ENCODE measurements at regions not wholly inside any gene's neighbourhood (a gene's known extent, or its start where the extent isn't known, plus 50 kb on each side); places are given as distances from the start of the nearest gene placed in this dataset.

- Histone ChIP-seq H3K36me3 (replicated peaks in 1 of 2; ENCODE audit: control insufficient read depth in 1 of 2, insufficient read depth in 2 of 2, low read length in 1 of 2) (no peaks in the 10 kb centered on the region), H3K4me2 (no peak overlapping the region), H3K9me2 (no peaks in the 10 kb centered on the region), H3K27me3 (ENCODE audit: insufficient read depth) (no peaks in the 10 kb centered on the region), H3K9me3 (no peaks in the 10 kb centered on the region), H3K4me3 (ENCODE audit: low read depth in 2 of 2, low read length in 1 of 2) (no peak overlapping the region; a peak in 1 of 4 replicates), H2AFZ (ENCODE audit: low read depth) (no peak overlapping the region), H3K9ac (no peak overlapping the region), H3K79me2 (ENCODE audit: insufficient read depth) (no peaks in the 10 kb centered on the region), H3F3A (replicated peaks; ENCODE audit: insufficient read depth) (no peaks in the 10 kb centered on the region), H3K27ac (ENCODE audit: low read depth in 2 of 2, low read length in 1 of 2) (no peak overlapping the region), H4K20me1 (ENCODE audit: insufficient read depth) (no peaks in the 10 kb centered on the region), H3K4me1 (ENCODE audit: control insufficient read depth in 1 of 2, insufficient read depth in 2 of 2, low read depth in 1 of 2, low read length in 1 of 2) (peaks cover 0 to 2% of the 10 kb centered on the region in 2 experiments; a peak in 1 of 4 replicates)
- ChIA-PET CTCF (interaction anchor here (0.7 to 2.7 kb wide), 16 partner anchors 10 to 1389 kb away, joined by 3 to 14 read pairs (median 4); no protein-coding TSS in a partner anchor), POLR2A (no interaction called here)
- TF ChIP-seq SMC3 (IDR thresholded peaks at IDR 0.05; ENCODE audit: low read depth, low read length): peak; percentile 28
- no peak for TF ChIP-seq TAF1 (IDR thresholded peaks at IDR 0.05; ENCODE audit: borderline replicate concordance, low read depth, low read length)
- TF ChIP-seq CTCF (IDR thresholded peaks at IDR 0.05): peak; percentile 61
- peak; percentile 65 for TF ChIP-seq RAD21 (IDR thresholded peaks at IDR 0.05; ENCODE audit: low read length)
- TF ChIP-seq EP300 (IDR thresholded peaks at IDR 0.05; ENCODE audit: borderline replicate concordance in 1 of 2, low read depth in 1 of 2, low read length in 1 of 2): no peak
- peak; percentile 16 for DNase-seq
- WGBS (ENCODE audit: low lambda C conversion rate): no CpG with 5 or more reads among the region's 1 CpG
Measured at GRCh38 chr14:49306152-49306751, 279.9 kb downstream of the RPS29 start.

GRCh38 chr14:49303946-49304516 lies 282.1 kb downstream of the RPS29 start:
- Histone ChIP-seq H3K9me2 (no peaks in the 10 kb centered on the region), H3K27me3 (ENCODE audit: insufficient read depth) (no peaks in the 10 kb centered on the region), H3K9me3 (no peaks in the 10 kb centered on the region), H4K20me1 (ENCODE audit: insufficient read depth) (no peaks in the 10 kb centered on the region), H3K4me2 (no peak overlapping the region), H3K4me3 (ENCODE audit: low read depth in 2 of 2, low read length in 1 of 2) (no peak overlapping the region), H3K9ac (no peak overlapping the region), H3K4me1 (ENCODE audit: control insufficient read depth in 1 of 2, insufficient read depth in 2 of 2, low read depth in 1 of 2, low read length in 1 of 2) (peaks cover 0 to 2% of the 10 kb centered on the region in 2 experiments; a peak in 1 of 4 replicates), H2AFZ (ENCODE audit: low read depth) (no peak overlapping the region), H3K36me3 (replicated peaks in 1 of 2; ENCODE audit: control insufficient read depth in 1 of 2, insufficient read depth in 2 of 2, low read length in 1 of 2) (no peaks in the 10 kb centered on the region), H3K27ac (ENCODE audit: low read depth in 2 of 2, low read length in 1 of 2) (no peak overlapping the region), H3F3A (replicated peaks; ENCODE audit: insufficient read depth) (no peaks in the 10 kb centered on the region), H3K79me2 (ENCODE audit: insufficient read depth) (no peaks in the 10 kb centered on the region)
- no peak for TF ChIP-seq ZBTB33 (IDR thresholded peaks at IDR 0.05; ENCODE audit: borderline replicate concordance, low read depth)
- TF ChIP-seq TAF1 (IDR thresholded peaks at IDR 0.05; ENCODE audit: borderline replicate concordance, low read depth, low read length): no peak
- peak; percentile 95 for TF ChIP-seq REST (IDR thresholded peaks at IDR 0.05; ENCODE audit: low read depth, low read length)
- no peak for TF ChIP-seq FOXM1 (IDR thresholded peaks at IDR 0.05; ENCODE audit: low read depth)
- no peak for TF ChIP-seq FOSL2 (IDR thresholded peaks at IDR 0.05; ENCODE audit: borderline replicate concordance, low read depth)
- TF ChIP-seq FOXJ3 (CRISPR knock-in tag; IDR thresholded peaks at IDR 0.05): no peak
- TF ChIP-seq RAD21 (IDR thresholded peaks at IDR 0.05; ENCODE audit: low read length): no peak
- TF ChIP-seq IRF3 (IDR thresholded peaks at IDR 0.05; ENCODE audit: low read depth, low read length): no peak
- WGBS (ENCODE audit: low lambda C conversion rate): 21% methylated on average over 5 of the region's 5 CpGs
- ChIA-PET POLR2A (no interaction called here), CTCF (no interaction called here)
- DNase-seq: no peak

Data from SK-N-SH (cell line).